Gastrocnemius medialis (tissue), 4 donors: ENCODE measurements at regions not wholly inside any gene's neighbourhood (a gene's known extent, or its start where the extent isn't known, plus 50 kb on each side); places are given as distances from the start of the nearest gene placed in this dataset.
"Not testable (repeated sequence)": the region's sequence is repeated elsewhere in the genome, so short reads cannot be mapped to it uniquely, and the experiment has no call there.

ENCODE experiments used
- ATAC-seq, 2 donors: fragments of 150-250 bp; one replicate each; pipeline ENCODE4 v1.9.1; 2016
- DNase-seq, 2 donors: peaks; one replicate each; pipeline ENCODE4 v3.0.0-alpha.2; 2019
- H3K27ac ChIP-seq, 4 donors: fragments of 200-600 bp; sonication (generic); 1 replicate in 1 of 4; 2 replicates in 3 of 4; pipeline ENCODE4 v1.5.1; 2016 to 2018; ENCODE audit warnings: mild to moderate bottlenecking in 2 of 4, moderate library complexity in 1 of 4
- H3K27me3 ChIP-seq, 3 donors: fragments of 200-600 bp; sonication (generic) in 2 of 3; 1 replicate in 1 of 3; 2 replicates in 2 of 3; pipeline versions ENCODE4 v1.5.1 to v1.6.0; 2016 to 2019; ENCODE audit warnings: mild to moderate bottlenecking in 1 of 3, moderate library complexity in 1 of 3
- H3K36me3 ChIP-seq, 2 donors: fragments of 200-600 bp; sonication (generic) in 1 of 2; one replicate each; pipeline ENCODE4 v1.5.1; 2017 to 2018
- H3K4me1 ChIP-seq, 2 donors: fragments of 200-600 bp; sonication (generic) in 1 of 2; one replicate each; pipeline ENCODE4 v1.5.1; 2016 to 2017; ENCODE audit warnings: mild to moderate bottlenecking in 2 of 2
- H3K4me3 ChIP-seq, 4 donors: fragments of 200-600 bp; sonication (generic) in 3 of 4; 1 replicate in 1 of 4; 2 replicates in 3 of 4; pipeline ENCODE4 v1.5.1; 2016 to 2019; ENCODE audit warnings: mild to moderate bottlenecking in 2 of 4
- H3K9me3 ChIP-seq, 3 donors: fragments of 200-600 bp; sonication (generic) in 2 of 3; 1 replicate in 1 of 3; 2 replicates in 2 of 3; pipeline ENCODE4 v1.5.1; 2016 to 2019
- CTCF ChIP-seq, 5 experiments: fragments of 450-650 bp in 3 of 5; fragments of 200-600 bp in 2 of 5; sonication (generic) in 2 of 5; IDR thresholded peaks in 4 of 5; conservative IDR thresholded peaks in 1 of 5; 1 replicate in 4 of 5; 2 replicates in 1 of 5; pipeline ENCODE4 v1.5.1; 2016 to 2019; ENCODE audit warnings: antibody characterized with exemption in 5 of 5, mild to moderate bottlenecking in 3 of 5, moderate library complexity in 3 of 5
- POLR2A ChIP-seq, 2 donors: fragments of 450-650 bp; IDR thresholded peaks; one replicate each; pipeline ENCODE4 v1.6.1; 2017; ENCODE audit warnings: antibody characterized with exemption in 2 of 2, mild to moderate bottlenecking in 2 of 2, moderate library complexity in 2 of 2
- in situ Hi-C, 4 donors: fragments of 200-750 bp; cut with MboI; loops; one replicate each; pipeline versions ENCODE4 v1.15.0 to v1.8.0; 2017; ENCODE audit warnings: low sequenced_read_pairs in 4 of 4
- intact Hi-C: fragments of 100-400 bp; cut with DNase I; formaldehyde crosslinking; loops from one replicate; pipeline ENCODE4 v1.15.1; 2023; ENCODE audit warnings: low total_unique reads

- intact Hi-C loops, result no loop called here
- Histone ChIP-seq H3K27me3 (no peaks in the 10 kb centered on the region), H3K9me3 (no peaks in the 10 kb centered on the region), H3K4me1 (no peaks in the 10 kb centered on the region), H3K4me3 (no peak overlapping the region), H3K27ac (no peak overlapping the region), H3K36me3 (no peaks in the 10 kb centered on the region)
- no peak for ATAC-seq
- no peak for DNase-seq
- TF ChIP-seq CTCF (IDR thresholded peaks at IDR 0.05 in 4 of 5, conservative IDR thresholded peaks at IDR 0.05 in 1 of 5) (no peak), POLR2A (IDR thresholded peaks at IDR 0.05) (no peak)
- in situ Hi-C loops, result no loop called here
These were observed 102.1 kb upstream of the FSCB start for GRCh38 chr14:44609201-44609600.

GRCh38 chr14:44607701-44608100, 100.6 kb upstream of the FSCB start:
- H3K9me3 ChIP-seq, result no peaks in the 10 kb centered on the region
- no peaks in the 10 kb centered on the region for H3K36me3 ChIP-seq
- TF ChIP-seq POLR2A (IDR thresholded peaks at IDR 0.05) (no peak), CTCF (IDR thresholded peaks at IDR 0.05 in 4 of 5, conservative IDR thresholded peaks at IDR 0.05 in 1 of 5) (no peak)
- intact Hi-C loops, result no loop called here
- no peaks in the 10 kb centered on the region for H3K27me3 ChIP-seq
- in situ Hi-C loops, result no loop called here
- DNase-seq (no peak), ATAC-seq (no peak)
- no peak overlapping the region for H3K27ac ChIP-seq
- no peak overlapping the region for H3K4me3 ChIP-seq
- no peaks in the 10 kb centered on the region for H3K4me1 ChIP-seq

- no peak for DNase-seq
- TF ChIP-seq CTCF (IDR thresholded peaks at IDR 0.05 in 4 of 5, conservative IDR thresholded peaks at IDR 0.05 in 1 of 5), result no peak
- TF ChIP-seq POLR2A (IDR thresholded peaks at IDR 0.05), result no peak
- Histone ChIP-seq H3K27ac (no peak overlapping the region), H3K36me3 (no peaks in the 10 kb centered on the region), H3K27me3 (no peaks in the 10 kb centered on the region), H3K4me1 (no peaks in the 10 kb centered on the region), H3K9me3 (no peaks in the 10 kb centered on the region), H3K4me3 (no peak overlapping the region)
- intact Hi-C loops, result no loop called here
- in situ Hi-C loops, result no loop called here
- ATAC-seq, result no peak
These were observed 99.5 kb upstream of the FSCB start for GRCh38 chr14:44606576-44606975.

GRCh38 chr14:44601266-44601665, 94.2 kb upstream of the FSCB start:
- ATAC-seq, H3K4me1 ChIP-seq, intact Hi-C loops, H3K4me3 ChIP-seq, H3K27ac ChIP-seq, H3K27me3 ChIP-seq, H3K36me3 ChIP-seq, DNase-seq, H3K9me3 ChIP-seq, in situ Hi-C loops: not testable (repeated sequence)

- Histone ChIP-seq H3K27me3 (no peaks in the 10 kb centered on the region), H3K4me3 (no peak overlapping the region), H3K27ac (no peak overlapping the region), H3K36me3 (no peaks in the 10 kb centered on the region), H3K9me3 (no peaks in the 10 kb centered on the region), H3K4me1 (no peaks in the 10 kb centered on the region)
- ATAC-seq (no peak), DNase-seq (no peak)
- TF ChIP-seq POLR2A (IDR thresholded peaks at IDR 0.05) (no peak), CTCF (IDR thresholded peaks at IDR 0.05 in 4 of 5, conservative IDR thresholded peaks at IDR 0.05 in 1 of 5) (no peak)
- intact Hi-C loops, result no loop called here
- in situ Hi-C loops, result no loop called here
These were observed 82.1 kb upstream of the FSCB start for GRCh38 chr14:44589180-44589579.
